DND-41 (cell line): ENCODE measurements at regions not wholly inside any gene's neighbourhood (a gene's known extent, or its start where the extent isn't known, plus 50 kb on each side); places are given as distances from the start of the nearest gene placed in this dataset.

ENCODE experiments used
- ATAC-seq: fragments of 200-7000 bp; cut with Tn5 transposase; 3 replicates; pipeline ENCODE4 v1.9.1; 2021; ENCODE audit warnings: low read depth; ENCODE audit not compliant: insufficient read depth
- DNase-seq: peaks from one replicate; pipeline ENCODE4 v3.0.0-alpha.2; 2020
- H2AFZ ChIP-seq: 2 replicates; pipeline ENCODE4 v1.6.0; 2012; ENCODE audit warnings: low read depth, low read length
- H3K27ac ChIP-seq: 2 replicates; pipeline ENCODE4 v1.5.1; 2012; ENCODE audit warnings: low read length, inconsistent platforms
- H3K27me3 ChIP-seq: fragments of 200-600 bp; sonication (generic); 2 replicates; pipeline ENCODE4 v1.6.0; 2012; ENCODE audit warnings: low read length, mild to moderate bottlenecking, inconsistent platforms; ENCODE audit not compliant: insufficient read depth, poor library complexity
- H3K36me3 ChIP-seq: 2 replicates; pipeline ENCODE4 v1.5.1; 2012; ENCODE audit warnings: low read length, inconsistent platforms; ENCODE audit not compliant: insufficient read depth
- H3K4me1 ChIP-seq: 2 replicates; pipeline ENCODE4 v1.5.1; 2012; ENCODE audit warnings: mild to moderate bottlenecking, low read length; ENCODE audit not compliant: insufficient read depth
- H3K4me2 ChIP-seq: 2 replicates; pipeline ENCODE4 v1.6.0; 2012; ENCODE audit warnings: mild to moderate bottlenecking, moderate library complexity, low read length, inconsistent platforms; ENCODE audit not compliant: insufficient read depth
- H3K4me3 ChIP-seq, 2 experiments: fragments of 200-600 bp in 1 of 2; shearing (Covaris generic) in 1 of 2; 2 replicates each; pipeline ENCODE4 v1.5.1; 2012 to 2016; ENCODE audit warnings: inconsistent platforms in 2 of 2, low read length in 2 of 2, mild to moderate bottlenecking in 2 of 2, low read depth in 1 of 2, moderate library complexity in 1 of 2
- H3K79me2 ChIP-seq: 2 replicates; pipeline ENCODE4 v1.6.0; 2012; ENCODE audit warnings: low read length, inconsistent platforms; ENCODE audit not compliant: insufficient read depth
- H3K9ac ChIP-seq: 2 replicates; pipeline ENCODE4 v1.6.0; 2012; ENCODE audit warnings: low read depth, mild to moderate bottlenecking, inconsistent platforms, low read length, moderate library complexity
- H3K9me3 ChIP-seq: 2 replicates; pipeline ENCODE4 v1.5.1; 2012; ENCODE audit warnings: low read length, moderate library complexity, mild to moderate bottlenecking, inconsistent platforms; ENCODE audit not compliant: insufficient read depth, severe bottlenecking
- H4K20me1 ChIP-seq: 2 replicates; pipeline ENCODE4 v1.6.0; 2012; ENCODE audit warnings: low read length; ENCODE audit not compliant: insufficient read depth
- CTCF ChIP-seq: IDR thresholded peaks from 2 replicates; pipeline ENCODE4 v1.5.1; 2012; ENCODE audit warnings: borderline replicate concordance, low read length, moderate library complexity, mild to moderate bottlenecking; ENCODE audit not compliant: poor library complexity, severe bottlenecking; ENCODE audit errors: extremely low read depth
- EZH2 ChIP-seq: IDR thresholded peaks from 3 replicates; pipeline ENCODE4 v1.6.1; 2012; ENCODE audit warnings: borderline replicate concordance, low read depth, mild to moderate bottlenecking, moderate library complexity, low read length, inconsistent platforms; ENCODE audit not compliant: severe bottlenecking

- TF ChIP-seq EZH2 (no peak), CTCF (no peak)
- no peaks in the 10 kb centered on the region for H3K36me3 ChIP-seq
- H3K27ac ChIP-seq: no peak overlapping the region
- H3K4me3 ChIP-seq: no peak overlapping the region
- H3K27me3 ChIP-seq: no peaks in the 10 kb centered on the region
- no peak for DNase-seq
- peaks cover 3% of the 10 kb centered on the region; the same call in 1 of the 2 replicates for H3K4me1 ChIP-seq
- no peak for ATAC-seq
- H3K9me3 ChIP-seq: no peaks in the 10 kb centered on the region
- H3K79me2 ChIP-seq: no peaks in the 10 kb centered on the region
- H3K9ac ChIP-seq: no peak overlapping the region
- H4K20me1 ChIP-seq: no peaks in the 10 kb centered on the region
- H3K4me2 ChIP-seq: no peak overlapping the region
- peak overlapping the region; percentile 53; the same call in 1 of the 2 replicates for H2AFZ ChIP-seq
Observed at GRCh38 chr7:109226699-109227098, 657.0 kb downstream of the DNAJB9 start.

DNA sequence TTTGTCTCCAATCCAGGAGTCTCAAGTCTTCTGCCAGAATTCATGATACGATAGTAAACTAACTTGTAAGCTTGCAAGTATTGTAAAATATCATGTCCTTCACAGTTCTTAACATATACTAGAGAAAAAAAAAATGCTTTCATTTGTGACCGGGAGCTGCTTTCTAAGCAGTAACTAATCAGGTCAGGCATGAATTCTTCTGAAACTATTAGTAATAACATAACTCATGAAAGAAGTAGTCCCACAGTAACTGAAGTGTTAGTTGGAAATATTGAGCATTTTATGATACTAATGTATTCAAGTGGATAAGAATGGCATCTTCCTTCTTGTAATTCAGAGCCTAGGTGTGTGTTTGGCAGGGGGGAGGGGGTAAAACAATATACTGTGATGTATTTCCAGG lies 665.6 kb downstream of the DNAJB9 start:
- ATAC-seq: no peak
- Histone ChIP-seq H3K4me2 (no peak overlapping the region), H2AFZ (no peak overlapping the region), H3K4me1 (no peaks in the 10 kb centered on the region), H3K4me3 (no peak overlapping the region), H3K27me3 (no peaks in the 10 kb centered on the region), H3K9ac (no peak overlapping the region), H4K20me1 (no peaks in the 10 kb centered on the region), H3K79me2 (no peaks in the 10 kb centered on the region), H3K27ac (no peak overlapping the region), H3K36me3 (no peaks in the 10 kb centered on the region), H3K9me3 (peaks cover 7% of the 10 kb centered on the region)
- TF ChIP-seq EZH2: no peak
- no peak for TF ChIP-seq CTCF
- no peak for DNase-seq

GRCh38 chr7:109246330-109247077 lies 676.8 kb downstream of the DNAJB9 start:
- no peaks in the 10 kb centered on the region for H3K27me3 ChIP-seq
- H3K9me3 ChIP-seq: no peaks in the 10 kb centered on the region
- no peaks in the 10 kb centered on the region for H4K20me1 ChIP-seq
- H3K4me3 ChIP-seq: no peak overlapping the region
- no peak overlapping the region; the same call in none of the 2 replicates for H2AFZ ChIP-seq
- no peaks in the 10 kb centered on the region for H3K4me1 ChIP-seq
- no peak overlapping the region for H3K9ac ChIP-seq
- H3K27ac ChIP-seq: no peak overlapping the region
- H3K36me3 ChIP-seq: no peaks in the 10 kb centered on the region
- TF ChIP-seq EZH2 (no peak), CTCF (no peak)
- ATAC-seq (no peak), DNase-seq (no peak)
- H3K4me2 ChIP-seq: no peak overlapping the region
- no peaks in the 10 kb centered on the region for H3K79me2 ChIP-seq
